GM19023 (cell line): ENCODE measurements at regions not wholly inside any gene's neighbourhood (a gene's known extent, or its start where the extent isn't known, plus 50 kb on each side); places are given as distances from the start of the nearest gene placed in this dataset.
A peak's percentile ranks its signal among the peaks of the same experiment; 100 is the strongest.

ENCODE experiments used
- ATAC-seq: cut with Tn5 transposase; IDR thresholded peaks from one replicate; pipeline ENCODE4 v1.9.1; 2021; ENCODE audit warnings: mild to moderate bottlenecking, moderate library complexity; ENCODE audit not compliant: unreplicated experiment

GRCh38 chr5:164005071-164005470 is 499.7 kb downstream of the MAT2B start:
- ATAC-seq = no peak

DNA sequence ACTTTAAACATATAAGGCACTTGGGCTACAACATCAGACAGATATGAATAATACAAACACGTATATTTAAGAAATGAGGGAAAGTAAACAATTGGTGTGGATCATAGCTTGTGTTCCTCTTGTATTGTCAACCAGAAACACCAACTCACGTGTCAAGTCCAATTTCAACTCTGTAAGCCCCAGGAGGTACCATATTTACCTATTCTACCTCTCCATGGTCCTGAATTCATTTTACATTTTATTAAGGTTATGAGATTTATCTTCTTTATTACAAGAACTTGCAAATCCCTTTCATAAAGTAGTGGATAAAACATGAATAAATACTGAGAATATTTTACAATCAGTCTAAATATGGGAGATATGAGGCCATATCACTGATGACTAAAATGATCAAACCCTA is 501.6 kb downstream of the MAT2B start:
- no peak for ATAC-seq

GRCh38 chr5:164009621-164010020 is 504.2 kb downstream of the MAT2B start:
- no peak for ATAC-seq

DNA sequence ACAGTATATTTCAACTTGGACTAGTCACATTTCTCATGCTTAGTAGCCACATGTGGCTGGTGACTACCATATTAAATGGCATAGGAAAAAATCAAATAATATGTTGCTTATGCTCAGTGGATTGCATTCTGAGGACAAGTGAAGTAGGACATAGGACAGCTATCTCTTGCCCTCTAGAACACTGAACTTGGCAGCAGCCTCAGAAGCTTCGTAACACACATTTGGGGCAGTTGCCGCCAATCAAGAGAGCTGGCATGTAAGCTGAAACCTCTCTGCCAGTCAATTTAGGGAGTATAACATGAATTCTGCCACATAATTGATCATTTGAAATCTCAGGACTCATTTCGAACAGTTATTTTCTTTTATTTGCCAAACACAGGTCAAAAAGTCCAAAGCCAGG is 505.5 kb downstream of the MAT2B start:
- no peak for ATAC-seq

DNA sequence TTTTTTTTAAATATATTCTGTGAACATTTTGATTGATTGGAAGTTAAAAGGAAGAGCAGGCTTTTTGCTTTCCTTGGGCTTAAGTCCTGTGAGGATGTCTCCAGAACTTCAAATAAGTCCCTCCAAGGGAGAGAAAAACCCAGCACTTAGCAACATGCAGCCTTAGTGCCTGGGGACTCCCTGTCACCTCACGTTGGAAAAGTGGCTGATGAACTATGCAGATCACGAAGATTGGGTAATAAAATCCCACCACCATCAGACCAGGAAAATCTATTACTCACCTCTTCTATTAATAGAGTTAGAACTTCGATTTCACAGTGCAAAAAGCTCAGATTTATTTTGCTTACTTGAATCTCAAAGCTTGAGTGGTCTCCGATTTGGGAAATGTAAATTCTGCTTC is 507.0 kb downstream of the MAT2B start:
- no peak for ATAC-seq

GRCh38 chr5:164013077-164013670 is 507.8 kb downstream of the MAT2B start:
- peak; percentile 83 for ATAC-seq

GRCh38 chr5:164020116-164020515 is 514.7 kb downstream of the MAT2B start:
- ATAC-seq = no peak

DNA sequence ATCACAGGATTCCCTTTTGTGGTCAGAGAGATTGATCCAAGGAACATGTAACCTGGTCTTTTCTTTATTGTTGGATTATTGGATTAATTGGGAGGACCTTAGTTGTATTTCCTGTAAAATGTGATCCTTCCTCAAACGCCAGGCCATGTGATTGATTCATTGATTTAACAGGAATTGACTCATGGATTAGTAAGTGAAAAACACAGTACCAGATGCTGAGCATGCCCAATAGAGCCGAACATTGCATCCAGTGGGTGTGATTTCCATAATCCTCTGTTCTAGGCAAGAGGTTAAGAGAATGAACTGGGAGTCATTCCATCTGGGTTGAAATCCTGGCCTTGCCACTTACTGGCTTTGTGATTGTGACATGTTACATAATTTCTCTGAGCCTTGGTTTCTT is 522.3 kb downstream of the MAT2B start:
- ATAC-seq = no peak

DNA sequence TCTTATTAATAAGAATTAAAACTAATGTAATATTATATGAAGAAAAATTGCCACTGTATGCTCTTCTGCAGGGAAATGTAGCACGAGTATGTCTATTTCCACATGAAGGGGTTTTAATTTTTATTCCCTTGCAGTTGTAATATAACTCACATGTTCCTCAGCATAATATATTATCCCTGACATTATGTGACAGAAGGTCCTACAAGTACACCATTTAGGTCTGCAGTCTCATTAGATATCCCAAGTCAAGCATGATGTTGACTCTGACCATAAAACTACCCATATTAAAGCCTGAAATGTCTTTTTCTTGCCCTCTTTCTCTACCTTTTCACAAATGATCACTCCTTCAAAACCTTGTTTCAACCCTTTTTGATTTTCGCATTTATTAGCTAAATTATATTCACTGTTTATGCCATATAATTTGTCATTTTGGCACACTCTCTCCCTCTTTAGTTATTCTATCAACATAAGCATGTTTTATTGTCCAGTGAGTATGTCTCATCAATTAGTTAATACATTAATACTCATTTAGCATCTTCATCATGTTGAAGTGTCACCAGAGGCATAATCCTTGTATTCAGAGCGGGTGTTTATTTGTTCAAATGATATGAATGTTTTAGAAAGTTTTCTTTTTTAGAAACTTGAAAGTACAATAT is 532.8 kb downstream of the MAT2B start:
- ATAC-seq = no peak

- ATAC-seq = no peak
Measured at GRCh38 chr5:164041105-164041504, 535.7 kb downstream of the MAT2B start.

- ATAC-seq = no peak
Measured at GRCh38 chr5:164048359-164048926, 543.0 kb downstream of the MAT2B start.

- no peak for ATAC-seq
Measured at GRCh38 chr5:164051745-164052144, 546.3 kb downstream of the MAT2B start.

DNA sequence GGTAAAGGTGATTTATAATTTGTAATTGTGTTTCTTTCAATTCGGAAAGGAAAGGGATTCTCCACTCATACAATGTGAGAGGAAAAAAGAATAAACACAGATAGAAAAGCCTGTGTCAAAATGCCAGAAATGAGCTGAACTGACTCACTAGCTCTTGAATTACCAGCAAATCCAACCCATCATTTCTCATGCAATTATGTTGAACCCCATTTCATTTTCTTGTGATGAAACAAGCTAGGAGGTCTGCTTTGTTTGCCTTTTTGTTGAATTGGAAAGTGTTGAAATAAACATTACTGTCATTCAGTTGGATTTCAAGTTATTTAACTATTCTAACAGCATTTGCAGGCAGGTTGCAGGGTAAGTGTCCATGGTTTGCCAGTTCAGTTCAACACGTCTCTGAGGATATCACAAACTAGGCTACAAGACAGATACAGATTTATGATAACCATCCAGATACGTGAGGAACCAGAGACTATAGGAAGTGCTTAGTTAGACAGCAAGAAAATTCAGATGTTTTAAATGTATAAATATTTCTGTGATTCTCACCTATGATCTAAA is 547.2 kb downstream of the MAT2B start:
- ATAC-seq = no peak

- no peak for ATAC-seq
Measured at GRCh38 chr5:164053123-164053522, 547.7 kb downstream of the MAT2B start.

DNA sequence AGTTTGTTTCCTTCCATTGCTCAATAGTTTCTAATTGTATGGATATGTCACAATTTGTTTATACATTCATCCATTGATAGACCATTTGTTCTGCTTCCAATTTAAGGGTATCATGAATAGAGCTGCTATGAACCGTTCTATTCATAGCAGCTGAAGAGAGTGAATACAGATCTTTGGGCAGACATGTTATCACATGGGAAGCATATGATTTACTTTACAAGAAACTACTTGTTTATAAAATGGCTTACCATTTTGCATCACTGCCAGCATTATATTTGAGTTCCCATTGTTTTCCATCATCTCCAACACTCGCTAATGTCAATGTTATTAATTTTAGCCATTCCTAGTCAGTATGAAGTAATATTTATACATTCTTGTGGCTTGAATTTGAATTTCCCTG is 549.0 kb downstream of the MAT2B start:
- no peak for ATAC-seq

- ATAC-seq = no peak
Measured at GRCh38 chr5:164057121-164057520, 551.7 kb downstream of the MAT2B start.

- no peak for ATAC-seq
Measured at GRCh38 chr5:164058621-164059020, 553.2 kb downstream of the MAT2B start.

DNA sequence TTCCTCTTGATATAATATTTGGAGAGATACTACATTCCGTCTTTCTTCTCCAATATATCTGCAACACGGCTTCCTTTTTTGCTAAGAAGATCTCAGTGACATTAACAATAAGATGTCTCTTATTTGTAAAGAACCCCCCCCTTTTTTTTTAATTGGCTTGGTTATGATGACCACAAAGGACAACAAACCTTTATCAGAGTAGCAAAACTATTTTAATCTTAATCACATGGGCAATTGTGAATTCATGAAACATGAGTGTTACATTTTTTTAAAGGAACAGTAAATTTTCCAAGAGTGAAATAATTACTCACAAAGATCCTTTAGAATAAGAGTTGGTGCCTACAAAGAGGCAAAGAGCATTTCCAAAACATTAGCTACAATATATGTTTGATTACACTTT is 554.1 kb downstream of the MAT2B start:
- ATAC-seq = no peak

DNA sequence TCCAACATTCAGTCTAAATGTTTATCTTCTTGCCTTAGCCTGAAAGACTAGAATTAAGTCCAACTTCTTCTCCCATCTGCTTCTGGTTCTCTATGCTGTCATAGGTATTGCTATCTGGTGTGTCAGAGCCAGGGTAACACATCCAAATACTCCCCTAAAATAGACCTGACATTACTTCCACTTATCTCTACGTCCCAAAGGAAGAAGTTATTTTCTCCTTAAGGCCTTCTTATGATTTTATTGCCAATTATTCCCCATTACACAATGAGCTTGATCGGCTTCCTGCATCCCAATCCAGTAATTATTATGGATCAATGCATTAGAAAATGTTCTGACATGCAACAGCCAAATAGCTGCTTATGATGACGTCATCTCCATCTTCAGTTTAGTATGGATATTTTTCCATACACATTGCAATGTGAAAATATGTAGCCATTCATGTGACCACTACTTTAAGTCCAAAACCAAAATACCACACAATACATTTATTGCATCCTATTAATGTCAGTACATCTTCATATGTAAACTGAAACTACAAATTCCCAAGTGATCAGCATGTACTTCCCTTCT is 555.5 kb downstream of the MAT2B start:
- ATAC-seq = no peak

GRCh38 chr5:164062304-164062703 is 556.9 kb downstream of the MAT2B start:
- ATAC-seq = no peak

- ATAC-seq = no peak
Measured at GRCh38 chr5:164065266-164065665, 559.8 kb downstream of the MAT2B start.

- no peak for ATAC-seq
Measured at GRCh38 chr5:164071671-164072070, 566.3 kb downstream of the MAT2B start.
